IPS-NIHi7 (cell line): ENCODE measurements at regions not wholly inside any gene's neighbourhood (a gene's known extent, or its start where the extent isn't known, plus 50 kb on each side); places are given as distances from the start of the nearest gene placed in this dataset.

Experiments
- DNase-seq: peaks from one replicate; pipeline ENCODE4 v3.0.0; 2012; ENCODE audit warnings: mixed read lengths; ENCODE audit errors: extremely low spot score

DNA sequence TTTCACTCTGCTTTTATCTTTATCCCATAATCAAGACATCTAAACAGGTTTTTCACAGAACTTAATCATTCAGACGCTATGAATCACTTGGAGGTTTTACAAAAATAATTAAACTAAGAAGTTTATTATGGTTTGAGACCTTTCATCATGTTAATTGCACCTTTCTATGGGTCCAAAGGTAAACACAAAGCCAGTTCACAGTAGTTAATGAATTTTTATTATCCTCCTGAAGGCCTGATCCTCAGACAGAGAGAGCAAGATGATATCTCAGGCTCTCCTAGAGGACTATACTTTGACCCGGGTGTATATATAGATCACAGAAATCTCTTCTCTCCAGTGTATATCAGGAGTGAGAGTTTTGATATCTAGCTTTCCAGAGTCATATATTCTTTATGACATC, 1044.3 kb upstream of the RAG2 start:
- no peak for DNase-seq

DNA sequence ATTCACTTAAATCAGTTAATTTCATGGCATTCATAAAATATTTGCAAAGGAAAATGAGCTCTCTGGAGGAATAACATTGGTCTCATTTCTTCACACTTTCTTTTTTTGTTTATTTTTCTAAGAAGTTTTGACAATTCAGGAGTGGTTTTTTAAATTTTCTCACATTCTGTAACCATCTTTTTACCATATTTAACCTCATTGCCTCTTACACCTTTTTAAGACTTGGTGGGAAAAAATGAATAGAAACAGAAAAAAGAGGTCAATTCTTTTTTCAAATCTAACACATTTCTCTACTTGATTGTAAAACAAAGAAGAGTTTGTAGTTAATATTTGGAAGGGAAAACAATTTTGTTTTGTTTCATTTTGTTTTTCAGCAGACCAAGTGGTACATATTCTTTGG, 1034.7 kb upstream of the RAG2 start:
- DNase-seq: no peak

DNA sequence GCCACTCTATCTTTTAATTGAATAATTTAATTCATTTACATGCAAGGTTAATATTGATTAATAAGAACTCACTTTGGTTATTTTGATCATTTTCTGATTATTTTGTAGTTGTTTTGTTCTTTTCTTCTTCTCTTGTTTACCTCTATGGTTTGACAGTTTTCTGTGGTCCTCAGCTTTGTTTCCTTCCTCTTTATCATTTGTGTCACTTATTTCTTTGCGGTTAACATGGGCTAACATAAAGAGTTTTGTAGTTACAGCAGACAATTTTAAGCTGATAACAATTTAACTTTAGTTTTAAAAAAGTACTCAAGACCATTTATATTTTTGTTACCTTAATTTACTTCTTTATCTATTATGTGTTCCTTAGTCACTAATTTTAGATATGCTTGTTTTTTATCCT, 1032.8 kb upstream of the RAG2 start:
- DNase-seq: no peak

DNA sequence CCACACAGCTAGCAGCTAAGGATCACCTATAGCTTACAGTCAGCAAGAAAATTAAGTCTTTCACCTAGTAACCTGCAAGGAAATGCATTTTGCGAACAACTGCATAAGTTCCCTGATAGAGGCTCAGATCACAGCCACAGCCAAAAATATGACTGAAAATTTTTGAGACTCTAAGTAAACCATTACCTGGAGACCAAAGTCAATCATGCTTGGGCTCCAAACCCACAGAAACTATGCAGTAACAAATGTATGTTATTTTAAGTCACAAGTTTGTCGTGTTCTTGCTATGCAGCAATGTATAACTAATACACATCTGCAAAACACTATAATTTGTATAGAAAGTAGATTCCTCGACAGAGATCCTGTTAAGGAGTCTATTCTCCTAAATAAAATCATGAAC, 1025.7 kb upstream of the RAG2 start:
- DNase-seq: no peak

DNA sequence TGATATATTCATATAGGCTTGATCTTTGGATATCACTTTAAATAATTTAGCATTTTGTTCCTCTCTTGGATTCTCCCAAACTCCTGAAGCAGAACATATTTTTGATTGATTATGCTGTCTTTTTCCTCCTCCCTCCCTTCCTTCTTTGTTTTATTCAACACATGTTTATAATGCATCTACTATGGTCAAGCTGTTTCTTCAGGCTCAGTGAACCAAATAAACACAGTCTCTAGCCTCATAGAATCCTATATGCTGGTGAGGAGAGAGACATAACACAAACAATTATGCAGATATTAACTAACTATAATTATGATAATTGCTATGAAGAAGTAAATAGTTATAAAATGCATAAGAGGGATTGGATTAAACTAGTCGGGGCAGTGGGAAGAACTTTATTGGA, 1023.6 kb upstream of the RAG2 start:
- no peak for DNase-seq

DNA sequence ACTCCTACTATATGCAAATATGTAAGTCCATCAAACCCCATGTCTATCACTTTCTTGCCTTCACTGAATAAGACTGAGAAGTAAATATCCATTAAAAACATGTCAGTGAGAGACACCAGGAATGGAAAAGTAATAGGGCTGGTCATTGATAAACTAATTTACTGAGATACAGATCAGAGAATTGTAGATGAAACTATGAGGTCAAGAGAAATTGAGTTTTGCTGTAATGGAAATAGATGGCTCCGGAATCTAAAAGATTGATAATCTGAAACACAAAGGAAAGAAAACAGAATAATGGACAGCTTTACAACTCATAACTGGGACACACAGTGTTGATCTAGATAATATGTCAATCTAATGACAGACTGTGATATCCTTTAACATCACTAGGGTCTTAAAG, 1018.3 kb upstream of the RAG2 start:
- DNase-seq: no peak

DNA sequence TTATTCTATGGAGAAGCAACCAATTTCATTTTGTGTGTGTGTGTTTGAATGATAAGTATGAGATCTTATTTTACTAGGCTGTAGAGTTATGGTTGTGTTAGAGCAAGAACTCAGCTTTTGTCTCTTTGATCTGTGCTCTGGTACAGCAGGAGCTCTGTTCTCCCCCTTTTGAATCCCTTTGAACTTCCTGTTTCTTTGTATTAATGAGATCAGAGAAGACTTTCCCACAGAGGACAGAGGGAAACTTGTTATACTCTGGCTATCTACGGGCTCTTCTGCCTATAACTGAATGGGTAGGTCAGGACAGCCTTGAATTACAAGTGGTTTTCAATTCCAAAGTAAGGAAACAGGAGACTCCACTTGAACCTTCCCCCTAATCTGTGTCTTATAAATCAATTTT, 1015.0 kb upstream of the RAG2 start:
- no peak for DNase-seq

DNA sequence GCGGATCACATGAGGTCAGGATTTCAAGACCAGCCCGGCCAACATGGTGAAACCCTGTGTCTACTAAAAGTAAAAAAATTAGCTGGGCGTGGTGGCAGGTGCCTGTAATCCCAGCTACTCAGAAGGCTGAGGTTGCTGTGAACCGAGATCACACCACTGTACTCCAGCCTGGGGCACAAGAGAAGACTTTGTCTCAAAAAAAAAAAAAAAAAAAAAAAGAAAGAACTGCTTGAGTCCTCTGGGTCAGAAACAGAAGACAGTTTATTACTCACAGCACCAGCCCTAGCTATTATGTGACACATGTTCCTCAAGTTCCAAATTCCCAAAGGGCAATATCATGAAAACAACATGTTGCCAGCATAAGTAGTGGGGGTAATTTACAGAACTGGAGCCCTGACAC, 1014.1 kb upstream of the RAG2 start:
- DNase-seq: no peak

DNA sequence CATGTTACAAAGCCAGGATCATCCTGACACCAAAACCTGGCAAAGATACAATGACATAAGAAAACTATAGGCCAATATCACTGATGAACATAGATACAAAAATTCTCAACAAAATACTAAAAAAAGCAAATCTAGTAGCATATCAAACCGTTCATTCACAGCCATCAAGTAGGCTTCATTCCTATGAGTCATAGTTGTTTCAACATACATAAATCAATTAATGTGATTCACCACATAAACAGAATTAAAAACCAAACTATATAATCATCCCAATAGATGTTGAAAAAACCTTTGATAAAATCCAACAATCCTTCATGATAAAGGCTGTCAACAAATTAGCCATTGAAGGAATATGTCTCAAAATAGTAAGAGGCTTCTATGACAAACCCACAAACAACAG, 1007.2 kb upstream of the RAG2 start:
- DNase-seq: no peak

DNA sequence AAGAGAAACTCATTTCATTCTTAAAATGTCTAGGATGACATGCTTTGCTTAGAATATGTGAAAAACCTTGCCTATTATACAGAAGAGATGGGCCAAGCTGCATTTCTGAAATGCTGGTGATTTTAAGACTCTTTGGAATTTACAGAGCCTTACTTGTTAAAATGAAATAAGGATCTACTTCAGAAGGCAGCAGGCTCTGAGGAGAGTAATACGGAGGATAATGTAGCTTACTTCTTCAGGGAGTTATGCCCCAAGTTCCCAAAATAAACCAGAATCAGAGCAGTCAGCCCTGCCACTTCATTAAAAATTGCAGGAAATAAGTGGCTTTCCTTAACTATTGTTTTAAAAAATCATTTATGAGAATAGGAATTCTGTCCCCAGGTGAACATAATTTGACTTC, 1000.3 kb upstream of the RAG2 start:
- no peak for DNase-seq

DNA sequence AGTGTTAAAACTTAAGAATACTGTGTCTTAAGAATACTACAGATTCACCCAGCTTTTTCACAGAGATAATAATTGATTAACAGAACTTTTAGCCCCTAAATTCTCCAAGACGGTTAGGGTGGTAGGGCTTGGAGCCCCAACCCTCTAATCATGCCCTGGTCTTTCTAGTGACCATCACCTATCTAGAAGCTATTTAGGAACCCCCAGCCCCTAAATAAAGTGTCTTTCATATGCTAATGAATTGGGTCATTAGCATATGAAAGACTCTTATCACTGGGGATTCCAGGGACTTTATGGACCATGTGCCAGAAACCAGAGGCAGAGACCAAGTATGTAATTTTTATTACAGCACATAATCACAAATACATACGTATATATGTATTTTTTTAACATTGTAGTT, 999.7 kb upstream of the RAG2 start:
- DNase-seq: no peak

DNA sequence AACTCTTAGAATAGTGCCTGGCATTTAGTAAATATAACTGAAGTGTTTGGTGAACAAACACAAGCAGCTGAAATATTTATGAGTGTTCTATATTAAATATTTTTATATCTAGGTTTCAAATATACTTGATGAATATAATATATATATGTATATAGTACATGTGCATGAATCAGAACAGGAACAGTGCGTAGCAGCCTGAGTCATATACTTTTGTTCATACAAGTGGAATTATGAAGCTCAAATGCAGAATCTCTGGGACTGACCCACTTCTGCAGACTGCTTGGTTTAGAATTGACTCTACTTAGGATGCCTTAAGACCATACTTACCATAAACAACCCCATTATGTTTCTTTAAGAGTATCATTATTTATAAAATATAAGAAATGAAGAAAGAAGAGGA, 997.8 kb upstream of the RAG2 start:
- no peak for DNase-seq

DNA sequence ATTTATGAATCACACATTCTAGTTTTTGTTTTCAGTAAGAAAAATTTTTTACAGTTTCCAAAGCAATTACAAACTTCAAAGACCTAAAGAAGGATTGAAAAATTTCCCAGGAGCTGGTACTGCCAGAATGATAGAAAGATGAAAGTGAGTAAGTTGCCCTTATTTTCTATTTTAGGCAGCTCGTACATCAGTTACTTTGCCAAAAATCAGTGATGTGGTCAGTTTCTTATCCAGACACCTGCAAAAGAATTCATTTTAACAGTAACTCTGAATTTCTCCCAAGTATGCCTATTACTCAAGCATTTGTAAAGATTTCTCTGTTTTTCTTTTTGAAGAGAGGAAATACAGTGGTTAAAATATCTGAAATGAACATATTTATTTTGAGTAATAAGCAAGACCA, 976.3 kb upstream of the RAG2 start:
- DNase-seq: no peak

DNA sequence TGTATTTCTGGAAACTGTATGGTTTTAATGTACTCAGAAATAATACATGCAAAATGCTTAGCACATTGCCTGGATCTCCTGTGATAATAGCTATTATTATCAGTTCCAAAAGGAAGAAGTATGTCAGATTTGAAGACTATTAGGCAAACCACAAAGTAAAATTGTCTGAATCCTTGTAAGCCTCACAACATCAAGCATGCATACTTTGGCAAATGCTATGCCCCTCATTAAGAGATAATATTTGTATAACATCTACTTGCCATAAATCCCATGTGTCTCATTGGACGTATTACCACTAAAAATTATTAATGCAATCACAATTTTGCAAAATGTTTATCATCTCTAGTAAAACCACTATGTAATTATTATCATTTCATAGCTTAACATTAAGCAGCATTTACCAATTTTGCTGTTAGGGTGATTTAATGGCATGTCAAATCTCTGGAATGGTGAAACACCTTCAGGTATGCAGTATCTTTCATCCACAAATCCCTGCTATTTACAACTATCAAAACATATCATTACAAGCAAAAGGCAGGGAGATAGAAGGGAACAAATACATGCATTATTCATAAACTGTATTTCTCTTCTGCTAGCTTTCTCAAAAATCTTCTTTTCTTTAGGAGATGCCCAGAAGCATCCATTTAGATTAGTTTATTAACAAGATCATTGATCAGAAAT, 974.6 kb upstream of the RAG2 start:
- no peak for DNase-seq

DNA sequence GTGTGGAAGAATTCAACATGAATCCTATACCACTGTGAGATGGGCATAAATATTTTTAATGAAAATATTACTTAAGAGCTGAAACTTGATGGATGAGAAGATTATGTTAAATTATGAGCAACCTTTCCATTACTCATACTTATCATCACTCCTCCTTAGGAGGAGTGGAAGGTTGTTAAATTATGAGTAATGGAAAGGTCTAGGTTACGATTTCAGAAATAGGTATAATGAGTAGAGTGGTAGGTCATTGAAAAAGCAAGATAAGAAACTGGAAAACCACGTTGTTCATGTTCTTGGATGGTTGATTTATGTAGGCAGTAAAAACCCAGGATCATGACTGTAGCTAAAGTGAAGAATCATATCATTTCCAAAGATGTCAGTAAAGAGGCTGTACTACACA, 973.2 kb upstream of the RAG2 start:
- DNase-seq: no peak

DNA sequence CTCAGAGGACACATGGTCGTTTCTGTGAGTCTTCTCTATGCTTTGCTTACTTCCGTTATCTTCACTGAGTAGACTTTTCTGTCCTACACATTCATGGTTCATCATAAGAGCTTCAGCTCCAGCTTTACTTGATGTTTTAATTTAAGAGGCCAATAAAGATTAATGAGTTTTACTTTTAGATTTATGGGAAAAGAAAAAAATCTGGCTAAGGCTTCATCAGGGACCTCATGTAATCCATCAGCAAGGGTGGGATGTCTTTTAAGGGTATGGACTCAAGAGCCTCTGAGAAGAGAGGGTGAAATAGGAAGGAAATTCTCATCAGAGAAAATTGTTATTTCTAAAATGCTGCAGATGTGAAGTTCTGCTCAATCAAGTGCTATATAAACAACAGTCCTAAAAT, 963.0 kb upstream of the RAG2 start:
- DNase-seq: no peak

DNA sequence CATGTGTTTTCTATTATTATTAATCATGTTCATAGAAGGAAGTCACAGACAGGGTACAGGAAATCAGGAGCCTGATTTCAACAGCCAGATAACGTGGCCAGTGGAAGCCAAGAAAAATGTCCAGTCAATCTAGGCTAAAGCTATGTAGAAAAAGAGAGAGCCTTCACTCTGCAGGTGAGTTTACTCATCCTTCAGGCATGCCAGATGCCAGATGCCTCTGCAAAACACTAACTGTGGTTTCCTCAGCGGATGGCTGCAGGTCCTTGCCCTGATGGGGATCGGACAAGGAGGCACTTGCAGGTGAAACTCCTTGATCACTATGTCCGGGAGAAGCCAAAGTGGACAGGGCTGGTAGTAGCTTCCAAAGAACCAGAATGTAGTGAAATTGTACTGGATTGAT, 962.3 kb upstream of the RAG2 start:
- no peak for DNase-seq

DNA sequence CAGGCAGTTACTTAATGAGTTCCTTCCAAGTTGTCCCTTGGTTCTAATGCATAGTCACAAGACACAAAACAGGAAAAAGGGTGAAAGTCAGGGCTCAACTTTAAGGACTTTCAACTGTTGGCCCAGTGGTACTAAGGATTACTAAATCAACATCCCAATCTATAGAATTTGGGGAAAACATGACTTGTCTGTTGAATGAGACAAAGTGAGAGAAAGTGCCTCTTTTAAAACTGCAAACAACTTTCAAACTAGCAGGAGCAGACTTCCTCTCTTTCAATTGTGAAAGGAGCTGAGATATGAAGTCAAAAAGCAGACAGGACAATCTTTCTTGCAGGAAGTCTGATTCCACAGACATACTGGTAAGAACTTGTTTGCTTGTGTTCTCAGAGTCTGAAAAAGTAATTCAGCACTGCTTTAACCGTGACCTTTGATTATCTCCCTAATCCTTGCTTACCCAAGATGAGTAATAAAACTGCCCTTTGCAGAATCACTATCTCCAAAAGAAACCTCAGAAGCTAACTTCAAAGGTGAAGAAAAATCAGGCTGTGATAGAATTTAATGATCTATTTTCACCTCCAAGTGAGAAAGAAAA, 960.7 kb upstream of the RAG2 start:
- DNase-seq: no peak

DNA sequence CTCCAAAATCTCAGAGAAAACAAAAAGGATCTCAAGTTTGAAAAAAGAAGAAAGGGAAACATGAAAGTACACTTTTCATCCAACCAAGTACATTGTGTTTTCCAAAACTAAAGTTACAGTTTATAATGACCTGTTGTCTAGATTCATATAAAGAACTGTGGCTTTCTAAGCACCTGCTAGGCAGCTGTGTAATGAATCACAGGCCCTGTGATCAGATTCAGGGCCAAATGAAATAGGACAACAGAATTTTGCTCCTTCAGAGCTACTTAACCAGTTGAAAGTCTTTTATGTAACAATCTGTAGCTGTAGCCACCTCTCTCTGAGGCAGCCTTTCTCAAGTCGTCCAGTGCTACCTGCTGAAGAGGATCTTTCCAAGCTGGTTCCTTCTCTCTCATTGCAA, 960.0 kb upstream of the RAG2 start:
- DNase-seq: no peak

DNA sequence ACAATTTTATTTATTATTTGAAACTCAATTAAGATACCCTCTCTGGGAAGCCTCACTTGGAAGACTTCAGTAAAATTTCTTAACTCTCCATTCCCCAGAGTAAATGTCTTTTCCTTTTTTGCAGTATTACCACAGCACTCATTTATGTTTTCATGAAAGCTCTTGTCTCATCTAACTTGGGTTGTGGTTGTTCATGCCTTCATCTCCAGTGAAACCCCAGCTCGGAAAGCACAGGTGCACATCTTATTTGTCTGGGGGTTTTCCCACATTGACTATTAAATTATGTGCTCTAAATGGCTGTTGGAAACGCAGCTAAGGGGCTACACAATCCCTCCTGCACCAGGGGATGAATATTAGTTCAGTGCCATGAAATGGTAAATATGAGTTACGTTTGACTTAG, 954.2 kb upstream of the RAG2 start:
- no peak for DNase-seq

DNA sequence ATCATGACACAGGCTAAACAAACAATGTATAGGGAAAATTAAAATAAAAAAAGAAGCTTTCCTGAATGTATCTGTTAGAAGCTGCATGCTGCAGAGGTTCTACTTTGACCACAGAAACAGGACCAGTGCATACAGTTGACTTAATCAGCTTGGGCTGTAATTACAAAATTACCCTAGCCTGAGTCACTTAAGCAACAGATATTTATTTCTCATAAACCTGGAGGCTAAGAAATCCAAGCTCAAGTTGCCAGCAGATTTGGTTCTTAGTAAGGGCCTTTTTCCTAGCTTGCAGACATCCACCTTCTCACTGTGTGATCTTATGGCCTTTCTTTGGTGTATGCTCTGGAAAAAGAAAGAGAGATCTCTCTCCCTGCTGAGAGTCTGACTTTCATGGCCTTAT, 946.5 kb upstream of the RAG2 start:
- DNase-seq: no peak

DNA sequence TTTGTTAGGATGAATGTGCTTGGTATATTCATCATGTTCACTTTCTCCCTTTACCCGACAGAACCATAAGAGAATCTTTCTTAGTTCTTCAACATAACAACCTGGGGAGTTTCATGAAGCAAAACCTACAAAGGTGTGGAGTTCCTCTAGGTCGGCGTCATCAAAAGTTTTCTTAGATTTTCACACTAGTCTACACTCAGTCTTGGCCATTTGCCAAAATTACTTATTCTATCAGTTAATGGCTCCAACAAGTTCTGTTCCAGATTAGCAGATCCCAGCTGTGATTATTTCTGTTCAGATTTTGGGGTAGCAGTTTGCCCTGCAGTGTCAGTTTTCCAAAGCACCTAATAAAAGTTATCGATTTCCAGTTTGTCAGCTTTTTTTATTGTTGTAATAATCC, 935.8 kb upstream of the RAG2 start:
- no peak for DNase-seq

DNA sequence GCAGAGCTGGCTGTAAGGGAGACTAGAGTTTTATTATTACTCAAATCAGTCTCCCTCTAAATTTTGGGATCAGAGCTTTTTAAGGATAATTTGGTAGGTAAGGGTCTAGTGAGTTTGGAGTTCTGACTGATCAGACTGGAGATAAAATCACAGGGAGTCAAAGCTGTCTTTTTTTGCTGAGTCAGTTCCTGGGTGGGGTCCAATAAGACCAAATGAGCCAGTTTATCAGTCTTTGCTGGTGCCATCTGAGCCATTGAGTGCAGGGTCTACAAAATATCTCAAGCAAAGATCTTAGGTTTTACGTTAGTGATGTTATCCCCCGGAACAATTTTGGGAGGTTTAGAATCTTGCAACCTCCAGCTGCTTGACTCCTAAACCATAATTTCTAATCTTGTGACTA, 935.1 kb upstream of the RAG2 start:
- DNase-seq: no peak

DNA sequence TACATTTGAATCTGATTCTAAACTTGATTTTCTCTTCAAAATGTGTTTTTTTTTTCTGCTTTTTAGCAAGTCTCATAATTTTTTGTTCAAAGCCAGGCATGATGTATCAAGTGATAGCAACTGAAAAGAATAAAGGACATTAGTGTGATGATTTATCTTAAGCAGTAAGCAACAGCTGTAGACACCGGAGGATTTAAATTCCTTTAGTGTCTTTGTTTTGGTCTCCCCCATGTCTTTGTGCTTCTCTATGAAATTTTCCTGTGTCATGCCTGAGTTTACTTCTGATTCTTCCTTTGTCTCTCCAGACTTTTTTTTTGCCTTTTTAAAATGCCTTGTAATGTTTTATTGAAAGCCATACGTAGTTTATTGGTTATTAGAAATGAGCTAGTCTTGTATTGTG, 934.2 kb upstream of the RAG2 start:
- no peak for DNase-seq
